DMS79 treated with DMSO at 0.1 percent for 48 hours (cell line): ENCODE measurements at regions not wholly inside any gene's neighbourhood (a gene's known extent, or its start where the extent isn't known, plus 50 kb on each side); places are given as distances from the start of the nearest gene placed in this dataset.
A peak's percentile ranks its signal among the peaks of the same experiment; 100 is the strongest.
"Not testable (repeated sequence)": the region's sequence is repeated elsewhere in the genome, so short reads cannot be mapped to it uniquely, and the experiment has no call there.

Experiments
- DNase-seq: peaks from one replicate; lab custom pipeline; 2025; lab: John Stamatoyannopoulos, UW

GRCh38 chr2:53356291-53356905 is 411.2 kb upstream of the CHAC2 start:
- no peak for DNase-seq

DNA sequence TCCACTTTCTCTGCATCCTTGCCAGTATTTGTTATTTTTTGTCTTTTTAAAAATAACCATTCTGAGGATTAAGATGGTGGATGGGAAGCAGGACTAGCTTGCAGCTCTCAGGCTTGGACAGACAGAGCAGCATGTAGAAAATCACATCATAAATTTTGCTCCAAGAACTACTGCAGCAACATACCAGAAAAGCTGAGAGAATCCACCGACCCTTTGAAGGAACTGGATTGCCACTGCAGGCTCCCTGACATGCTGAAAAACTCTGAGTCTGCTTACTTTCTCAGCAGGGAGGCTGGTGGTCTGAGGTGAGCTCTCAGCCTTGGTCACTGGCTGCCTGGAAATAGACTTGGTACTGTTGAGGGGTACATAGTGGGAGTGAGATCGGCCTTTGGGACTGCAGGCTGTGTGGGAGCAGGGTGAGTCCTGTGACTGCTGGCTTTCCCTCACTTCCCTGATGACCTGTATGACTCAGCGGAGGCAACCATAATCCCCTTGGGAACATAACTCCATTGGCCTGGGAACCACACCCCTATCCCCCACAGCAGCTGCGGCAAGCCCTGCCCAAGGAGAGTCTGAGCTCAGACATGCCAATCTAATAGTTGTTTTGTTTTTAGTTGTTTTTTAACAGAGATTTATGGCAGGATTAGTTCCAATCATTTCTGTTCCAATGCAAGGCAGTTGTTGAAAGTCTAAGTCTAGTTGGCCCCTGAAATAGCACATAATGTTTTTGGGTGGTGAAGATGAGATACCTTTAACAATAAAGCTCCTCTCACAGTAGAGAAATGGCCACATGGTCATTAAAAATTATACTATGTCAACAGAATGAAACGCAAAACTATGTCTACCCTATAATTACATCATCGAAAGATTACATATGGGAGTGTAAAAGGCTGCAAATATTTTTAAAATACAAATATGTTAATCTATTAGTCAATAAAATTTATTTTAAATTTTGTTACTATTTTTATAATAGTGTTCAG is 414.2 kb upstream of the CHAC2 start:
- DNase-seq, result no peak

DNA sequence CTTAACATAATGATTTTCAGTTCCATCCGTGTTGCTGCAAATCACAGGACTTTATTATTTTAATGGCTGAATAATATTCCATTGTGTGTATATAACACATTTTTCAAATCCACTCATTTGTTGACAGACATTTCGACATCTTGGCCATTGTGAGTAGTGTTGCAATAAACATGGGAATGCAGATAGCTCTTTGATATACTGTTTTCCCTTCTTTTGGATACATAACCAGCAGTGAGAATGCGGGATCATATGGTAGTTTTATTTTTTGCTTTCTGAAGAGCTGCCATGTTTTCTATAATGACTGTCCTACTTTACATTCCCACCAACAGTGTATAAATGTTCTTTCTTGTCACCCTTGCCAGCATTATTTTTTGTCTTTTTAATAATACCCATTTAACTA is 420.3 kb upstream of the CHAC2 start:
- DNase-seq, result no peak

DNA sequence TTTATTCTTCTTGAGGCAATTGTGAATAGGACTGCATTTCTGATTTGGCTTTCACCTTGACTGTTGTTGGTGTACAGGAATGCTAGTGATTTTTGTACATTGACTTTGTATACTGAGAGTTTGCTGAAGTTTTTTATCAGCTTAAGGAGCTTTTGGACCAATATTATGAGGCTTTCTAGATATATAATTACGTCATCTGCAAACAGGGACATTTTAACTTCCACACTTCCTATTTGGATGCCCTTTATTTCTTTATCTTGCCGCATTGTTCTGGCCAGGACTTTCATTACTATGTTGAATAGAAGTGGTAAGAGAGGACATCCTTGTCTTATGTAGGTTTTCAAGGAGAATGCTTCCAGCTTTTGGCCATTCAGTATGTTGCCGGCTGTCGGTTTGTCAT is 425.4 kb upstream of the CHAC2 start:
- DNase-seq, result no peak

- DNase-seq, result peak; percentile 87
Measured at GRCh38 chr2:53334610-53335009, 433.0 kb upstream of the CHAC2 start.

- no peak for DNase-seq
Measured at GRCh38 chr2:53331667-53332066, 435.9 kb upstream of the CHAC2 start.

- DNase-seq, result no peak
Measured at GRCh38 chr2:53317861-53318260, 449.7 kb upstream of the CHAC2 start.

DNA sequence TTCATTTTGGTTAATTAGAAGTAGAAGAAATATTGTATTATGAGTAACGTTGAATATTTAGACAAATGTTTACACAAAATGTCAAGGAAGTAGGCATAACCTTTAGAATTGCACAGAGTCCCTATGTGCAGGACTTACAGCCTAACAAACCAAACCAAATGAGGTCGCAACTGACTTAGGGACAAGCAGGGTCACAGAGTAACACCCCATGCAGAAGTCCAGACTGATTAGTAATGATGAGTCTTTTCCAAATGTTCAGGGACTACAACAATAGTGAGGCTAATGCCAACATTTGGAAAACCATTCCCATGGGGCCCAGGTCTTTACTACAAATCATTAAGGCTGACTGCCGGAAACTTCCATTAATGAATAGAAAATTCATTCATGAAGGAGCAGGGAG is 452.5 kb upstream of the CHAC2 start:
- DNase-seq, result no peak

DNA sequence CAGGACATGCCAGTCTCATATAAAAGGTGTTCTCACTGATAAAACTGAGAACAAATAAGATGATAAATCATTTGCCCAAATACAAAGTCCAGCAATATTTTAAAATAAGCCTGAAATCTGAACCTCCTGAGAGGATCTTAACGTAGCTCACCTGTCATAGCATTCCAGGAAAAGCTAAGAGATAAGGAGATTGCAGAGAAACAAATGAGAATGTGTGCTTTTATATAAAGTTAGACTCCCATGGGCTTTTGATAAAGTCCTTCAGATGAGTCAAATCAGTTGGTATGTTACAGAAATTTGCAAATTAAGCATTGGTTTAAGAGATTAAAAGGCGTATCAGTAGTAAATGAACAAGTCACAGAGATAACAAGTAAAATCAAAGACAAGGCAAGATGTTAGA is 452.9 kb upstream of the CHAC2 start:
- no peak for DNase-seq

- DNase-seq, result not testable (repeated sequence)
Measured at GRCh38 chr2:53313644-53314043, 454.0 kb upstream of the CHAC2 start.

DNA sequence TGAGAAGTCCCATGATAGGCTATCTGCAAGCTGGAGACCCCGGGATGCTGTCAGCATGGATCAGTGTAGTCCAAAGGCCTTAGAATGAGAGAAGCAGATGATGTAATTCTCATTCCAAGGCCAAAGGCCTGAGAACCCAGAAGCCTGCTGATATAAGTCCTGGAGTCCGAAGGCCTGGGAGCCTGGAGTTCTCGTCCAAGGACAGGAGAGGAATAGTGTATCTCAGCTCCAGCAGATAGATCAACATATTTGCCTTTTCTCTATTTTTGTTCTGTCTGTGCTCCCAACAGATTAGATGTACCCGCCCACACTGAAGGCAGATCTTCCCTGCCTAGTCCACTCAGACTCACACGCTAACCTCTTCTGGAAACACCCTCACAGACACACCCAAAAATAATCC is 454.9 kb upstream of the CHAC2 start:
- DNase-seq, result no peak

DNA sequence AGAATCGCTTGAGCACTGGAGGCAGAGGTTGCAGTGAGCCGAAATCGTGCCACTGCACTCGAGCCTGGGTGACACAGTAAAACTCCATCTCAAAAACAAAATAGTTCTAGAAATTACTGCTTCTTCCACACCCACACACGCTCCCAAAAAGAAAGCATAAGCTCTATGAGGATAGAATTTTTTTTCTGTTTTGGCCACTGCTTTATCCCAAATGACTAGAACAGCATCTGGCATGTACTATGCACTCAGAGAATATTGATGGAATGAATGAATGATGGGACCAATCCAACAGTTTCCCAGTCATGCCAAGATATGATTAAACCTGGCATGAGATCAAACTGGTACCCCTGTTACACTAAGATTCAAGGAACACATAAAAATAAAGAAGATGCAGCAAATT is 455.4 kb upstream of the CHAC2 start:
- no peak for DNase-seq

- DNase-seq, result no peak
Measured at GRCh38 chr2:53303012-53303578, 464.5 kb upstream of the CHAC2 start.

- no peak for DNase-seq
Measured at GRCh38 chr2:53302455-53302854, 465.1 kb upstream of the CHAC2 start.

- DNase-seq, result no peak
Measured at GRCh38 chr2:53289309-53290006, 478.1 kb upstream of the CHAC2 start.

- no peak for DNase-seq
Measured at GRCh38 chr2:53286345-53286744, 481.3 kb upstream of the CHAC2 start.

DNA sequence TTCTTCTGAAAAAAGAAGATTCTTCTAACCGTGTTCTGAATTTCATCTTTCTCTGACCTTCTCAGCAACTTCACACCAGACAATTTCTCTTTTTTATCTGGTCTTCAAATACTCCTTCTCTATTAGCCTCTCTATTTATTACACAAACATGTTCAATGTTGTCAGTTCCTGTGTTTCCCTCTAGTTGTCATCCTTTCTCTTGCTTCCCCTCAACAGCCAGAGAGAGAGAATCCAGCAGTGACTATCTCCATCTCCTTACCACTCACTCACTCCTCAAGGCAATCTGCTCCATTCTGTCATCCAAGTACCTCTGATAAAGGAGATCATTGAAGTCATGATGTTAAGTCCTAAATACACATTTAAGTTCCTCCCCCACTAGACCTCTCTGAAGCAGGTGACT is 491.9 kb upstream of the CHAC2 start:
- no peak for DNase-seq

DNA sequence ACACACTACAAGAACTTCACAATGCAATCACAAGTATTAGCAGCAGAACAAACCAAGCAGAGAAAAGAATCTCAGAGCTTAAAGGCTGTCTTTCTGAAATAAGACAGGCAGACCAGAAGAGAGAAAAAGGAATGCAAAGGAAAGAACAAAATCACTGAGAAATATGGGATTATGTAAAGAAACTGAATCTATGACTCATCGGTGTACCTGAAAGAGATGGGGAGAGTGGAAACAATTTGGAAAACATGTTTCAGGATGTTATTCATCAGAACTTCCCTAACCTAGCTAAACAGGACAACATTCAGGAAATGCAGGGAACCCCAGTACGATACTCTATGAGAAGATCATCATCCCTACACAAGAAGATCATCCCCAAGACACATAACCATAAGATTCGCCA is 499.0 kb upstream of the CHAC2 start:
- DNase-seq, result no peak

- DNase-seq, result no peak
Measured at GRCh38 chr2:53268086-53268485, 499.5 kb upstream of the CHAC2 start.

GRCh38 chr2:53265544-53266299 is 501.9 kb upstream of the CHAC2 start:
- no peak for DNase-seq

GRCh38 chr2:53260568-53260967 is 507.0 kb upstream of the CHAC2 start:
- DNase-seq, result no peak
